NCI-H345 treated with DMSO at 0.1 percent for 48 hours (cell line): ENCODE measurements at regions not wholly inside any gene's neighbourhood (a gene's known extent, or its start where the extent isn't known, plus 50 kb on each side); places are given as distances from the start of the nearest gene placed in this dataset.
"Not testable (repeated sequence)": the region's sequence is repeated elsewhere in the genome, so short reads cannot be mapped to it uniquely, and the experiment has no call there.

Experiments used
- DNase-seq: peaks from one replicate; lab custom pipeline; 2025; ENCODE audit not compliant: unreplicated experiment; lab: John Stamatoyannopoulos, UW

DNA sequence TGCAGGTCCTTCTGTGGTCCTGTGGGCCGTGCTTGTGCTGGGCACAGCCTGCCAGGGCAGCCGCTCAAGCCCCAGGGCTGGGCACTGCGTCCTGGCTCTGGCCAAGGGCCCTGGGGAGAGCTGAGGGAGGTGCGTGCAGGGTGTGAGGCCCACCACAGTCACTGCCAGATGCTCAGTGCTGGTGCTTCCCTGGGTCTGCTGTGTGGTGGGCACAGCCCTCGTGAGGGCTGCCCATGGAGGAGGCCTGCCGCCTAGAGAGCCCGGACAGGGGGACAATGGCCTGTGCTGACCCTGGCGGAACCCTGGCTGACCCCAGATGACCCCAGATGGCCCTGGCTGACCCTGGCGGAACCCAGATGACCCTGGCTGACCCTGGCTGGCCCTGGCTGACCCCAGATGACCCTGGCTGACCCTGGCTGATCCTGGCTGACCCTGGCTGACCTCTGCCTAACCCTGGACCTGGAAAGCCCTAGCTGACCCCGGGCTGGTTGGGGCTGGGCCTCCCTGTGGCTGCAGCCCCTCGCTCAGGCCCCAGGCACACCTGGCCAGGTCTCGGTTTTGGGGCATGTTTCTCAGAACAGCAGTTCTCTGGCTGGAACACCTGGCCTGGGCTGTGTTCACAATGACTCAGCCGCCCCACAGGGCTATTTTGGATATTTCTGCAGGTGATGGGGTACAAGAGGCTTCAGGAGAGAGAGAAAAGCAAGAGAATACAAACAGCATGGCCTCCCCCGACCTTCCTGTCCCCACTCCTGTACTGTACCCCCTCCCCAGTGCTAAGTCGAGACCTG is 55.4 kb downstream of the TMEM121 start:
- no peak for DNase-seq

DNA sequence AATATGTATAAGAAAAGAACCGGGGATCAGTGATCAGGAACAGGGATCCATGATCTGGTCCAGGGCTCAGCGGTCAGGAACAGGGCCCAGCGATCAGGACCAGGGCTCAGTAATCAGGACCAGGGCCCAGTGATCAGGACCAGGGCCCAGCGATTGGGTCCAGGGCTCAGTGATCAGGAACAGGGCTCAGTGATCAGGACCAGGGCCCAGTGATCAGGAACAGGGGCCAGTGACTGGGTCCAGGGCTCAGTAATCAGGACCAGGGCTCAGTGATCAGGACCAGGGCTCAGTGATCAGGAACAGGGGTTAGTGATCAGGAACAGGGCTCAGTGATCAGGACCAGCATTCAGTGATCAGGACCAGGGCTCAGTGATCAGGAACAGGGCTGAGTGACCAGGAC is 56.3 kb downstream of the TMEM121 start:
- no peak for DNase-seq

DNA sequence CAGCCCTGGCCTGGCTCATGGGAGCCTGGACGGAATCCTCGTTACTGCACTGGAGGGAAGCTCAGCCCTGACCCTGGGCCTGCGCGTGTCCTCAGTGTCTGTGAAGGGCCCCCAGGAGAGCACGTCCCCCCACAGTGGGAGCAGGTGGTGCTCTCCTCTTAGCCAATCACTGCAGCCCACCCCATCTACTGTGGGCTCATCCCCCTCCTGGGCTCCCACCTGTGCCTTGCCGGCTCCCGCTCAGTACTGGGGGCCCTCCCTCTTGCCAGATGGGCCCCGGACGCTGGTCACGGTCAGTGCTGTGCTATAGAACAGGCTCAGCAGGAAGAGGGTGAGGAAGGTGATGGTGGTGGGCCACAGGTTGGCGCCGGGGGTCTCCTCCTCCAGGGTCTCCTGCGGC is 57.5 kb downstream of the TMEM121 start:
- not testable (repeated sequence) for DNase-seq

DNA sequence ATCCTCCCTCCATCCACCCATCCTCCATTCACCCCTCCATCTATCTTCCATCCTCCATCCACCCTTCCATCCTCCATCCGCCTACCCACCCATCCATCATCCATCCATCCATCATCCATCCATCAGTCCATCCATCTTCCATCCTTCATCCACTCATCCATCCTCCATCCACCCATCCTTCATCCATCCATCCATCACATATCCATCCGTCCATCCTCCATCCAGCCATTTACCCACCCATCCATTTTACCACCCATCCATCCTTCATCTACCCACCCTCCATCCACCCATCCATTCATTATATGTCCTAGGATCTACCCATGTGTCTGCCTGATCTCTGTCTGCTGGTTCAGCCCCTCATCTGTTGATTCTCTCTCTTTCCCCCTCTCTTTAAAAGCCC is 58.9 kb downstream of the TMEM121 start:
- DNase-seq: not testable (repeated sequence)

DNA sequence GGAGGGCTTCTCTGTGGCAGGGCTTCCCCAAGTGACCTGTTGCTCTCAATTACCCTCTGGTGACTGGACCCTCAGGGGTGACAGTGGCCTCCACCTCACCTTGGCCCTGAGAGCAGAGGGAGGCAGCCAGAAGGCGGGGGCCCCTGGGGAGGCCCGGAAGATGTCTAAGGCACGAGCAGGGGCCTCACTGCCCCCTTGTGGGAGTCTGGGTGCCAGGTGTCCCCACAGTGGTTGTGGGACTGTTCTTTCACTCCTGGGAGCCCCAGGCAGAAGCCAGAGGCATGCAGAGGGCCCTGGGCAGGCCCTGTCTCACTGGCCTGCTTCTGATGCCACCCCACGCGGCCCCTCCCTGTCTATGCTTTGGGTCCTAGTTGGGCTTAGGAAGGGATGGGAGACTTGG is 59.3 kb downstream of the TMEM121 start:
- DNase-seq: not testable (repeated sequence)

DNA sequence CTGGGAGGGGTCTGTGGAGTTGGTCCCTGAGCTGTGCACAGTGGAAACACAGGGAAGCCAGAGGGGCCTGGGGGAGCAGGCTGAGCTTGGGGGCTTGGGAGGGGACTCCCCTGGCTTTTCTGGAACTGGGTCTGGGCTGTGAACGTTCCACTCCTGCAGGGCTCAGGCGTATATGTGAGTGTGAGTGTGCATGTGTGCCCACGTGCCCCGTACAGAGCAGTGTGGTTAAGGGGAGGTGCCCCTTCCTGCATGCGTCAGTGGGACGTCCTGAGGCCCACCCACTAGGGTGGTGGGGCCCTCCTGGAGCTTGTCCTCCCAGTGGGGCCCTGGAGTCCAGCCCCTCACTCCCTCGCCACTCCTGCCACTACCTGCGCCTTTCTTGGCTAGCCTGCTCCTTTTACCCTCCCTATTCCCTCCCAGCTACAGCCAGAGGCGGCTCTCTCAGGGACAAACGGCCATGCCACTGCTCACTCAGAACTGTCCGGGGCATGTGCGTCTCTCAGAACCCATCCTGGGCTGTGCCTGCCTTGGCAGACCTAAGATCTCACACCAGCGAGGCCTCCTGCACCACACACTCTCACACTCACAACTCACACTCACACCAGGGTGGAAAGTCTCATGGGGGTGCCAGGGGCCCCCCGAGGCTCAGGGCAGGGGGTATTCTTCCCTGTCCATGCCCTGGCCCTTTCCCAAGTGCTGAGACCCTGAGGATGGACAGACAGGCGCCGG is 59.9 kb downstream of the TMEM121 start:
- DNase-seq: not testable (repeated sequence)

DNA sequence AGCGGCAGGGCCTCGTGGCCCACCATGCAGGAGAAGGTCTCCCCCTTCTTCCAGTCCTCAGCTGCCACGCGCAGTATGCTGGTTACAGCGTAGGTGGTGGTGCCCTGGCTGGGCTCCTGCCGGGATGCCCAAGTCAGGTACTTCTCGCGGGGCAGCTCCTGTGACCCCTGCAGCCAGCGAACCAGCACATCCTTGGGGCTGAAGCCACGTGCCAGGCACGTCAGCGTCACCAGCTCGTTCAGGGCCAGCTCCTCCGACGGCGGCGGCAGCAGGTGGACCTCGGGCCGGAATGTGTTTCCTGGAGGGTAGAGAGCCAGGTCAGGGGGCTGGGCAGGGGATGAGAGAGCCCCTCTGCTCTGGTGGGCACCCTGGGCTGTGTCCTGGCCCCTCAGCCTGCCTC is 60.7 kb downstream of the TMEM121 start:
- DNase-seq: not testable (repeated sequence)

DNA sequence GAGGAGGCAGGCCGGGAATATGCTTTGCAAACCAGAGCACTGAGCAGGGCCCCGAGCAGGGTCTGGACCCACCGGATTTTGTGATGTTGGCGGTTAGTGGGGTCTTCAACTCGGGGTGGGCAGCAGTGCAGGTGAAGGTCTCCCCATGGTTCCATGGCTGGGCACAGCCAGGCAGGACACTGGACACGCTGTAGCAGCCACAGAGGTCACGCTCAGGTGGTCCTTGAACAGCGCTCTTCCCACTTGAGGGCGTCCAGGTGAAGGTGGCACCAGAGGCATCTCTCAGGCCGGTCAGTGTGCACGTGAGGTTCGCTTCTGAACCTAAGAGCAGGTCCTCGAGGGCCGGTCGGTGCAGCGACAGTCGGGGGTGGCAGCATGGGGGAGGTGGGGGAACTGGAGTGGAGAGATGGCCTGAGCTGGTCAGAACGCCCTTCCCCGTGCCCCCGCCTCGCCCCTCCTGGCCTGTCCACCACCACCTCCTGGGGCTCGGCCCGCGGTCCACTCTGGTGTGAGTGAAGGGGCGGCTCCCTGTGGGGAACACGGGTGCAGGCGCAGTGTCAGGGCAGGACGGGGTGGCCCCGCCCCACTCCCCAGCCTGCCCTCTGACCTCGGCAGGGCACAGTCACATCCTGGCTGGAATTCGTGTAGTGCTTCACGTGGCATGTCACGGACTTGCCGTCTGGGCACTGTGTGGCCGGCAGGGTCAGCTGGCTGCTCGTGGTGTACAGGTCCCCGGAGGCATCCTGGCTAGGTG is 61.3 kb downstream of the TMEM121 start:
- DNase-seq: not testable (repeated sequence)

DNA sequence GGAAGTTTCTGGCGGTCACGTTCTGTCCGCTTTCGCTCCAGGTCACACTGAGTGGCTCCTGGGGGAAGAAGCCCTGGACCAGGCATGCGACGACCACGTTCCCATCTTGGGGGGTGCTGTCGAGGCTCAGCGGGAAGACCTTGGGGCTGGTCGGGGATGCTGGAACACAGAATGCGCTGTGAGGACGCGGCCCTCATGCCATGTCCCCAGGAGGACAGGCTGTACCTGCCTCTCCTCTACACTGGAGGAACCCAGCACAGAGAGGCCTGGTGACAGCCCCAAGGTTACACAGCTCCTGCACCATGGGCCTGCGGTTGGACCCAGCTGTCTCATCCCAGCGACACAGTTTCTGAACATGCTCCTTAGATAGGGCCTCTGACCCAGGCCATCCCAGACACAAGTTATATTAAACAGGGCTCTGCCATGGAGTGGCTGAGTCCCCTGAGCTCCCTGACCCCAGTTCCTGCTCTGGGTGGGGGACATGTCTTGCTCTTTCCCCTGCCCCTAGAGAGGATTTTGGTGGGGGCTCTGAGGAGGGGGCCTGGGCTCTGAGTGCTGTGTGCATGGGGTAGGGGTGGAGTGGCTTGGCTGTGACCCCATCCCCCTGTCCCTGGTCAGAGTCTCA is 62.0 kb downstream of the TMEM121 start:
- no peak for DNase-seq

DNA sequence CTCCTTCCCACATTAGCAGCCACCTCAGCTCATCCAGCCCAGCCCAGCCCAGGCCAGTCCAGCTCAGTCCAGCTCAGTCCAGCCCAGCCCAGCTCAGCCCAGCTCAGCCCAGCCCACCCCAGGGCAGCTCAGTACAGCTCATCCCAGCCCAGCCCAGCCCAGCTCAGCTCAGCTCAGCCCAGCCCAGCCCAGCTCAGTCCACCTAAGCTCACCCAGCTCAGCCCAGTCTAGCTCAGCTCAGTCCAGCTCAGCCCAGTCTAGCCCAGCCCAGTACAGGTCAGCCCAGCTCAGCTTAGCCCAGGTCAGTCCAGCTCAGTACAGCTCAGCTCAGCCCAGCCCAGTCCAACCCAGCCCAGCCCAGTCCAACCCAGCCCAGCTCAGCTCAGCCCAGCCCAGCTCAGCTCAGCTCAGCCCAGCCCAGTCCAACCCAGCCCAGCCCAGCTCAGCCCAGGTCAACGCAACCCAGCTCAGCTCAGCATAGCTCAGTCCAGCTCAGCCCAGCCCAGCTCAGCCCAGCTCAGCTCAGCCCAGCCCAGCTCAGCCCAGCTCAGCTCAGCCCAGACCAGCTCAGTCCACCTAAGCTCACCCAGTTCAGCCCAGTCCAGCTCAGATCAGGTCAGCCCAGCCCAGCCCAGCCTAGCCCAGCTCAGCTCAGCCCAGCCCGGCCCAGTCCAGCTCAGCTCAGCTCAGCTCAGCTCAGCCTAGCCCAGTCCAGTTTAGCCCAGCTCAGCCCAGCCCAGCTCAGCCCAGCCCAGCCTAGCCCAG is 63.0 kb downstream of the TMEM121 start:
- DNase-seq: no peak

DNA sequence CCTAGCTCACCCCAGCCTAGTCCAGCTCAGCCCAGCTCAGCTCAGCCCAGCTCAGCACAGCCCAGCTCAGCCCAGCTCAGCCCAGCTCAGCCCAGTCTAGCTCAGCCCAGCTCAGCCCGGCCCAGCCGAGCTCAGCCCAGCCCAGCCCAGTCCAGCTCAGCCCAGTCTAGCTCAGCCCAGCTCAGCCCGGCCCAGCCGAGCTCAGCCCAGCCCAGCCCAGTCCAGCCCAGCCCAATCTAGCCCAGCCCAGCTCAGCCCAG is 63.5 kb downstream of the TMEM121 start:
- not testable (repeated sequence) for DNase-seq

DNA sequence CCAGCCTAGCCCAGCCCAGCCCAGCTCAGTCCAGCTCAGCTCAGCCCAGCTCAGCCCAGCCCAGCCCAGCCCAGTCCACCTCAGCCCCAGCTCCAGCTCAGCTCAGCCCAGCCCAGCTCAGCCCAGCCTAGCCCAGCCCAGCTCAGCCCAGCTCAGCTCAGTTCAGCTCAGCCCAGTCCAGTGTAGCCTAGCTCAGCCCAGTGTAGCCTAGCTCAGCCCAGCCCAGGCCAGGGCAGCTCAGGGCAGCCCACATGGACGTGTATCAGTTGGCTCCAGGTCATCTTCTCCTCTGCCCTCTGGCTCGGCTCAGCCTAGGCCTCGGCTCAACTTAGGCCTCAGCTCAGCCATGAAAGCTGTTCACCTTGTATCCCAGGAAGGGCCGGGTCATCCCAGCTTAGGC is 64.7 kb downstream of the TMEM121 start:
- DNase-seq: no peak

DNA sequence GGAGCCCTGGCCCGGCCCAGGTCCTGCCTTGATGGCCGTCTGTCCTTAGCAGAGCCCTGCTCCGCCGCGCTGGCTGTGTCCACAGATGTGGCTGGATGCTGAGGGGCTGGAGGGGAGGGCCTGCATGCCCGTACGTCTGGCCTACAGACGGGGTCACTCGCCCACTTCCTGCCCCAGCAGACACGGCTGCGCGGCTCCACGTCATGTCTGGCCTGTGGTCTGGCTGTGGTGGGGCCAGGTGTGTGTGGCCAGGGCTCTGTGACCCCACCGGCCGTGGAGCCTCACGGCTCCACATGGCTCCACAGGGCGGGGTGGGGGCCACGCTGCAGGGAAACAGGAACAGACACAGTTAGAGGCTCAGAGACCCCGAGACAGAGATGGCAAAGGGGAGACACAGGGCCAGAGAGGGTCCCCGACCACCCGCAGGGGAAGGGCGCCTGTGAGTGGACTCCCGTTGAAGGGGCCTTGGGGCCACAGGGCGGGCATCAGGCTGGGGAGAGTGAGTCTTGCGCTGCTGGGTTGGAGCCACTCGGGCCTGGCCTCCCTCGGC is 65.5 kb downstream of the TMEM121 start:
- not testable (repeated sequence) for DNase-seq

DNA sequence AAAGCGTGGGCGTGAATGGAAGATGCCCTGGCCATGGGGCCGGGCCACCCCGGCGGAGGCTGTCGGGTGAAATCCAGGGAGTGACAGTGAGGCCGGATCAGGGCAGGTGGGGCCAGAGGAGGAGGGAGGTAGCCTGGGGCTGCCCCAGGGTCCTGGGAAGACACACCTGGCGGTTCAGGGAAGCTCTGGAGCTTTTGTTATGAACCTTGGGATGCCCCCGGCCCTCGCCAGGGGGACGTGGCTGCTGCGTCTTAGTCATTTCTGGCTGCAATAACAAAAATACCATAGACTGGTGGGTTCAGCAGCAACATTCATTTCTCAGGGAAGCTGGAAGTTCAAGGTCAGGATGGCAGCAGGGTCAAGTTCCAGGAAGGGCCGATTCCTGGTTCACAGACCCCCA is 66.3 kb downstream of the TMEM121 start:
- not testable (repeated sequence) for DNase-seq

DNA sequence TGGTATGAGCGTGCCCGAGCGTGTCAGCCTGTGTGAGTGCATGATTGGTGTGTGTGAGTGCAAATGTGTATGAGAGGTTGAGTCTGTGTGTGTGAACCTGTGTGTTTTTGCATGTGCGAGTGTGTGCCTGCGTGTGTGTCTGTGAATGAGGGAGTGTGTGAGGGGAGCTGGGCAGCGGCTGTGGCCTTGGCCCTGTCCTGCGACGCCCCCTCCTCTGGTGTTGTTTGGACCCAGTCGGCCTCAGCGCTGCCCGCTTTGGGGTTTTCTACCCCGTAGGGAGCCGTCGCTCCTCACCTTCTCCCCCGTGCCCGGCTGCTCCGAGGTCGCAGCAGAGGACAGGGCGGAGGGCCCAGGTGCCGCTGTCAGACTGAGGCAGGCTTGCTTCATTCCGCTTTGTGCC is 69.0 kb downstream of the TMEM121 start:
- DNase-seq: not testable (repeated sequence)

DNA sequence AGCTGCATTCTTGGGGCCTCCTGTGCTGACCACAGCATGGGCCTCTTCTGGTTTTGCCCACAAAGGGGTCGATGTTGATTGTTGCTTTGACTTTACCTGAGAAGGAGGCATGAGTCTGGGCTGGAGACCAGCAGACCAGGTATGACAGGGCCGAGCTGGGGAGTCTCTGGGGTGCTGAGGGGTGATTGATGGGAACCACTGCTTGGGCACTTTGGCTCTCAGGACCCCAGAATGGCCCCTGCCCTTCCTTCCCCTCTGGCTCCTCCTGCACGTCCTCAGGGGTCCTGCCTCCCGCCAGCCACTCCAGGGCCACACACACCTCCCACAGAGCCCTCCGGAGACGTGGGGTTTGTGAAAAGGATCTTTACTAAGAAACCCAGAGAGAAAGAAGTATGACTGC is 70.0 kb downstream of the TMEM121 start:
- DNase-seq: not testable (repeated sequence)

DNA sequence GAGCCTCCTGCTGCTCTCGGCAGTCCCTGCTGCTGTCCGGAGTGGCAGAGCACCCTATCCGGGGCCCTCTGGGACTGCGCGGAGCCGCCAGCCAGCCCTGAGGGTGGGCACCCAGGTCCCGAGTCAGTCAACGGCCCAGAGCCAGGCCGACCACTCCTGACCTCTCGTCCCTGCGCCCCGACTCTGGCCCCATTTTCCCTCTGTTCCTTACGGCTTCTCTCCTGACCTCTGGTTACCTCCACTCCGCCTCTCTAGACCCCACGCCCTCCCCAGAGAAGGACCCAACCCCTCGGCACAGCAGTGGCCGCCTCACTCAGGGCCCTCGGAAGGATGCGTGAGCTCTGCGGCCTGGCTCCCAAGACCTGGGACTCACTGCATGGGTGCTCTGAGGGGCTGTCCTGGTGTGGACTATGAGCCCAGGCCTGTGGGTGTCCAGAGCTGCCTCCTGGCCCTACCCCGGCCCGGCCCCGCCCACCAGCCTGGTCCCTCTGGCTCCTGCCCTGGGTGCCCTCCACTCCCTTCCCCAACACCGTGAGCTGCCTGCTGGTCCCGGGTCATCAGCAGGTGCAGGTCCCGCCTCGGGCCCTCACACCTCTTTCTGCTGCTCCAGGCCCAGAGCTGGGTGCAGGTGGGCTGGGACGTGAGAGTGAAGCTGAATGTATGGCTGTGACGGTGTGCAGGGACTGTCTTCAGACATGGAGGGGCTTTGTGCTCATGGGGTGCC is 71.8 kb downstream of the TMEM121 start:
- DNase-seq: not testable (repeated sequence)

DNA sequence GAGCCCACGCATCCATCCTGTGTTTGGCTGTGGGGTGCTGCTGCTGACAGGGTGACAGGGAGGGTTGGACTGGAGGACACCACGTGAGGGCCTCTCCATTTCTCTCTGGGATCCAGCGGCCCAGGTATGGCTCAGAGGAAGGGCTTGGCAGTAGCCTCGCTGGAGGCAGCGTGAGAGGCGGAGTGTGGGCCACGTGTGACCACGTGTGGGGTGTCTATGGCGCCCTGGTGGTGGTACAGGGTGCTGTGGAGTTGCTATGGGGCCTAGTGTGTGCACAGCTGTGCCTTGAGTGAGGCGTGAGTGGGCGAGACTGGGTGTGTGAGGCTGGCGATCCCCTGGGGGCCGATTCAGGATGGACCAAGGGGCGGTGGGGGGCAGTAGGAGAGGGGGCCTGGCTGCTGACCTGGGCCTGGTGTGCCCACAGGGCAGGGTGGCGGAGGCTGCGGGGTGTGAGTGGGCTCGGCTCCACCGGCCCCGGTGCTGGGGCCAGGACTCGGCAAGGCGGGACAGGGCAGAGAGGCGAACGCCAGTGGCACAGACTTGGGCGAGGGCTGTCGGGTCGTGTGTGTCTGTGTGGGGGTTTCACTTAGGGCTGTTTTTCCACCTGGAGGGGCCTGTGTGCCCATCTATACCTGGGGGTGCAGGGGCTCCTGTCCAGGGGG is 72.7 kb downstream of the TMEM121 start:
- not testable (repeated sequence) for DNase-seq
